LNCaP clone FGC (cell line): ENCODE measurements at regions not wholly inside any gene's neighbourhood (a gene's known extent, or its start where the extent isn't known, plus 50 kb on each side); places are given as distances from the start of the nearest gene placed in this dataset.

Experiments
- DNase-seq: peaks from one replicate; pipeline ENCODE4 v3.0.0-alpha.2; 2011; ENCODE audit warnings: low read depth
- H3K4me3 ChIP-seq: 2 replicates; pipeline ENCODE4 v1.5.1; 2011; ENCODE audit warnings: mild to moderate bottlenecking, low read depth, low read length, control low read depth
- TF ChIP-seq, protein P1 (sequence below): IDR thresholded peaks from 2 replicates; pipeline ENCODE4 v1.5.1; 2012; ENCODE audit warnings: mild to moderate bottlenecking; ENCODE audit not compliant: control insufficient read depth, insufficient read depth; ENCODE audit errors: extremely low read depth

DNA sequence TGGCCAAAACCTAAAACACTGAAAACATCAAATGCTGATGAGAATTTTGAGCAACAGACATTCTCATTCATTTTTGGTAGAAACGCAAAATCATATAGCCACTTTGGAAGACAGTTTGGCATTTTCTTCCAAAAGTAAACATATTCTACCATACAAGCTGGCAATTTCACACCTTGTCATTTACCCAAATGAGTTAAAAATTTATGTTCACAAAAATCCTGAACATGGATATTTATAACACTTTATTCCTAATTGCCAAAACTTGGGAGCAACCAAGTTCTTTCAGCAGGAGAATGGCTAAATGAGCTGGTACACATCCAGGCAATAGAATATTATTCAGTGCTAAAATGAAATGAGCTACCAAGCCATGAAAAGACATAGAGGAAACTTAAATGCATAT, 1270.1 kb upstream of the ACO1 start:
- DNase-seq = no peak
- TF ChIP-seq, protein P1, sequence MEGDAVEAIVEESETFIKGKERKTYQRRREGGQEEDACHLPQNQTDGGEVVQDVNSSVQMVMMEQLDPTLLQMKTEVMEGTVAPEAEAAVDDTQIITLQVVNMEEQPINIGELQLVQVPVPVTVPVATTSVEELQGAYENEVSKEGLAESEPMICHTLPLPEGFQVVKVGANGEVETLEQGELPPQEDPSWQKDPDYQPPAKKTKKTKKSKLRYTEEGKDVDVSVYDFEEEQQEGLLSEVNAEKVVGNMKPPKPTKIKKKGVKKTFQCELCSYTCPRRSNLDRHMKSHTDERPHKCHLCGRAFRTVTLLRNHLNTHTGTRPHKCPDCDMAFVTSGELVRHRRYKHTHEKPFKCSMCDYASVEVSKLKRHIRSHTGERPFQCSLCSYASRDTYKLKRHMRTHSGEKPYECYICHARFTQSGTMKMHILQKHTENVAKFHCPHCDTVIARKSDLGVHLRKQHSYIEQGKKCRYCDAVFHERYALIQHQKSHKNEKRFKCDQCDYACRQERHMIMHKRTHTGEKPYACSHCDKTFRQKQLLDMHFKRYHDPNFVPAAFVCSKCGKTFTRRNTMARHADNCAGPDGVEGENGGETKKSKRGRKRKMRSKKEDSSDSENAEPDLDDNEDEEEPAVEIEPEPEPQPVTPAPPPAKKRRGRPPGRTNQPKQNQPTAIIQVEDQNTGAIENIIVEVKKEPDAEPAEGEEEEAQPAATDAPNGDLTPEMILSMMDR = no peak
- no peak overlapping the region for H3K4me3 ChIP-seq

DNA sequence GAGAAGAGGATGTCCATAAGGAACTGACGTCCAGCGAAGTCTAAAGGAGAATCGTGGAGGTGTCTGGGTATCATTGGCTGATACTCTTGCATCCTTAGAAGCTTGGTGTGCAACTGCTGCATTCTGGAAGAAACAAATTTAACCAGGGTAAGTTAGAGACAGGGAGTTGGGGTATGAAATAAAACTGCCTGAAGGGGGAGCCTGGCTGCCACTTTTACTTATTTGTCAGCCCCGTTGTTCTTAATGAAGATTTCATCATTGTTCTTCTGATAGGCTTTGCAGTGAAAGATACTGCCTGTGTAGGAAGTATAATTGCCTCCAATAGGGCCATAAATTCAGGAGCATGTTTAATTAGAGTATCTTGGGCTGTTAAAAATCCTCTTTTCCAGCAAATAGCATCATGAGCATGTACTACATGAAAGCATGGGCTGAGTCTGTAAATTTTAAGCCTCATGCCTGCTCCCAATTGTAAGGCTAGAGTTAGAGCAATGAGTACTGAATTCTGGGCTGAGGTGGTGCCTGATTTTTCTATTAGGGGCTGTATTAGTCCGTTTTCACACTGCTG, 1264.5 kb upstream of the ACO1 start:
- no peak overlapping the region for H3K4me3 ChIP-seq
- no peak for DNase-seq

DNA sequence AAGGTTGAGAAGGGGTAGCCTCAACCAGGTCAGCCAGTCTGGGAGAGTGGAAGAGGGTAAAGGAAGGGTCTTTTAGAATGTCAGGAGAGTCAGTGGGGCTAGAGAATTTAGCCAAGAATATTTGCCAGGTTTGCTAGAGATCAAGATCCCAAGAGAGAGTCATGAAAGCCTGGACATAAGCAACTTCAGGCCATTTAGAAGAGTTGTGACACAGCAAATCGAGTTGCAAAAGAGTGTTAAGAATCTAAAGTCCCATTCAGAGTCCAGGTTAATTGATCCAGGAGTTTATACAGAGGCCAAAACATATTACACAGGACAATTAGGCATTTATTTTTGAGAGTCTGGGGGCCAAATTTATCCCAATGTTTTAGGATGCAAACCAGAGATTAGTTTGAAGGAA, 1260.1 kb upstream of the ACO1 start:
- no peak overlapping the region for H3K4me3 ChIP-seq
- TF ChIP-seq, protein P1 = no peak
- no peak for DNase-seq

More for the DNA sequence above, 1264.5 kb upstream of the ACO1 start:
- TF ChIP-seq, protein P1 = peak; percentile 63

DNA sequence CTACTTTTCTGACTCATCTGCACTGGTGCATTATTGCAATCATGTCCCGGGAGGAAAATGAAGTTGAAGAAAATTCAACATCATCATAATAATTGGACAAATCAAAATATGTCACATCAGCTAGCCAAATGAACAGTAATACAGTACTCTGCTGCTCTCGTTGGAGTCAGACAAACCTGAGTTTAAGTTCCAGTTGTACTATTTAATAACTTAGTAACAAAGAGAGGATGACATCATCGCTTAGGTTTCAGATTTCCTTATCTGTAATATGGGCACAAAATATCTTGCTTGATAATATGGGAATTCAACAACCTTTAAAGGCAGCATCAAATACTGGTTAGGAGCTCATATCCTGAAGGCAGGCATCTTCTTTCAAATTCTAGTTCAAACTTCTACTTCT, 1248.9 kb upstream of the ACO1 start:
- H3K4me3 ChIP-seq = no peak overlapping the region
- TF ChIP-seq, protein P1 = no peak
- DNase-seq = no peak

DNA sequence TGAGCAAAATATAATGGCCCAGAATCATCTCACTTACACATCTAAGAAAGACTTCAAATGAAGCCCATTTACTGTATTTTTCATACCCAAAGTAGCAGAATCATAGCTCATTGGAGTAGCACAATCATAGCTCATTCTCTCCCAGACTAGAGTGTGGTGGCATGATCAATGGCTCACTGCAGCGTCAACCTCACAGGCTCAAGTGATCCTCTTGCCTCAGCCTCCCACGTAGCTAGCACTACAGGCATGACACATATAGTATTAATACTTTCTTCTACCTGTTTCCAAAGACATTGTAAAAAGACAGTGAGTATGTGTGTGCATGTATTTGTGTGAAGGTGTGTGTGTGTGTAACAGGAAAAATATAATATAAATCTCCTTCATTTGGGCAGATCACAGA, 1247.9 kb upstream of the ACO1 start:
- H3K4me3 ChIP-seq = no peak overlapping the region
- TF ChIP-seq, protein P1 = no peak
- DNase-seq = no peak

DNA sequence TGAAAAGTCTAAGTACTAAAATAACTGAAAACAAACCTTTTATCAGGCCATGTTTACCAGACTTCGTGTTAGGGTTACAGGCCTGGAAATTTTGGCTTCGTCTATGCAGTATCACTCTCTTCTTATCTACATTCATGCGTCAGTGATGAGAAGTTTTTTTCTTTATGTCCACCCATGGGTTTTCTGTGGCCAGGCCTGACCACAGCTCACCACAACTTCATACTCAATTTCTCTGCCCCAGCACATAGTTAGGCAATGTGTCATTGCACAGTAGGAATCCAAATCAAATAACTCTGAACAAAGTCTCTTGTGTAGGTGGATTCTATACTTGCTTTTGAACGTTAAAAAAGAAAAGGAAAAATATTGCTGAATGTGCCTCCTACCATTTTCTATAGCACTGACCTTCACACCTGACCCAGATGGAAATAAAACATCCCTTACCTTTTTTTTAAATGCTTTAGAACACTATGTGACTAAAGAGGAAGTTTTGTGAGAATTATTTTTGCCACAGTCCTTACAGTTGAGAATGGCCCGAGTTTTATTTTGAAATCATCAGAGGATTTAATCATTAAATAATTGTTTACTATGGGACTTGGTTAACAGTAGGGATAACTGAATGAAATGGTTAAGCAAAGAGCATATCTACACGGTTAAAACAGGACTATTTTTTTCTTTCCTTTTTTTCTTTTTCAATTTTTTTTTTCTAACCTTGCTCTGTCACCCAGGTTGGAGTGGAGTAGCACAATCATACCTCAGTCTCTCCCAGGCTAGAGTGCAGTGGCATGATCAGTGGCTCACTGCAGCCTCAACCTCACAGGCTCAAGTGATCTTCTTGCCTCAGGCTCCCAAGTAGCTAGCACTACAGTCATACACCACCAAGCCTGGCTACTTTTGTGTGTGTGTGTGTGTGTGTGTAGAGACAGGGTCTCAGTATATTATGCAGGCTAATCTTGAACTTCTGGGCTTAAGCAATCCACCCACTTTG, 1247.0 kb upstream of the ACO1 start:
- no peak for DNase-seq
- TF ChIP-seq, protein P1 = no peak
- no peak overlapping the region for H3K4me3 ChIP-seq
